ENCODE measurements at regions not wholly inside any gene's neighbourhood (a gene's known extent, or its start where the extent isn't known, plus 50 kb on each side); places are given as distances from the start of the nearest gene placed in this dataset.
"Not testable (repeated sequence)": the region's sequence is repeated elsewhere in the genome, so short reads cannot be mapped to it uniquely, and the experiment has no call there.

- H3K23ac ChIP-seq (ENCODE audit: low read length in 2 of 2); H3K9me3 ChIP-seq (ENCODE audit: control insufficient read depth, low read length); H4K8ac ChIP-seq (ENCODE audit: low read length); H3K36me3 ChIP-seq (ENCODE audit: control insufficient read depth in 1 of 2, insufficient read depth in 2 of 2, low read depth in 1 of 2, low read length in 2 of 2); H2AK5ac ChIP-seq (ENCODE audit: low read length, severe bottlenecking); H3K4me1 ChIP-seq (ENCODE audit: control insufficient read depth, insufficient read depth, low read depth, low read length); H3K9ac ChIP-seq (ENCODE audit: low read length); H2BK5ac ChIP-seq (ENCODE audit: low read depth, low read length, poor library complexity, severe bottlenecking); H3K18ac ChIP-seq (ENCODE audit: low read depth in 1 of 2, low read length in 2 of 2); H3K27ac ChIP-seq (ENCODE audit: low read length, poor library complexity, severe bottlenecking); H4K91ac ChIP-seq (ENCODE audit: low read length); H3K4me2 ChIP-seq (ENCODE audit: low read length, poor library complexity, severe bottlenecking); H3K4me3 ChIP-seq (ENCODE audit: insufficient read depth in 1 of 2, low read depth in 1 of 2, low read length in 2 of 2); DNase-seq; H2BK12ac ChIP-seq (ENCODE audit: low read length in 2 of 2); H2BK15ac ChIP-seq (ENCODE audit: low read depth, poor library complexity, severe bottlenecking); H3K79me1 ChIP-seq (replicated peaks; ENCODE audit: low read length, poor library complexity, severe bottlenecking); H3K4ac ChIP-seq (ENCODE audit: low read depth in 1 of 2, low read length in 2 of 2); H3K27me3 ChIP-seq (ENCODE audit: control insufficient read depth in 1 of 2, insufficient read depth in 1 of 2, low read length in 2 of 2); H2BK120ac ChIP-seq (ENCODE audit: low read depth, low read length); H2AFZ ChIP-seq (ENCODE audit: low read depth, low read length); H3K14ac ChIP-seq (ENCODE audit: low read length in 2 of 2): not testable (repeated sequence)
- WGBS = 100% methylated on average over 1 of the region's 3 CpGs
Measured at GRCh38 chr21:28281357-28281756, 711.3 kb downstream of the LTN1 start.

- H3K18ac ChIP-seq (ENCODE audit: low read depth in 1 of 2, low read length in 2 of 2) = no peak overlapping the region
- no peak overlapping the region for H3K27ac ChIP-seq (ENCODE audit: low read length, poor library complexity, severe bottlenecking)
- no peak overlapping the region for H2BK120ac ChIP-seq (ENCODE audit: low read depth, low read length)
- no peak overlapping the region for H2BK15ac ChIP-seq (ENCODE audit: low read depth, poor library complexity, severe bottlenecking)
- H3K9me3 ChIP-seq (ENCODE audit: control insufficient read depth, low read length) = no peaks in the 10 kb centered on the region
- no peak overlapping the region for H4K91ac ChIP-seq (ENCODE audit: low read length)
- H3K4me3 ChIP-seq (ENCODE audit: insufficient read depth in 1 of 2, low read depth in 1 of 2, low read length in 2 of 2) = no peak overlapping the region
- no peak overlapping the region for H3K4ac ChIP-seq (ENCODE audit: low read depth in 1 of 2, low read length in 2 of 2)
- no peaks in the 10 kb centered on the region for H3K36me3 ChIP-seq (ENCODE audit: control insufficient read depth in 1 of 2, insufficient read depth in 2 of 2, low read depth in 1 of 2, low read length in 2 of 2)
- no peak overlapping the region for H3K9ac ChIP-seq (ENCODE audit: low read length)
- H2BK5ac ChIP-seq (ENCODE audit: low read depth, low read length, poor library complexity, severe bottlenecking) = no peak overlapping the region
- no peak overlapping the region for H3K4me2 ChIP-seq (ENCODE audit: low read length, poor library complexity, severe bottlenecking)
- no peaks in the 10 kb centered on the region for H3K27me3 ChIP-seq (ENCODE audit: control insufficient read depth in 1 of 2, insufficient read depth in 1 of 2, low read length in 2 of 2)
- DNase-seq = no peak
- H2AFZ ChIP-seq (ENCODE audit: low read depth, low read length) = no peak overlapping the region
- H2AK5ac ChIP-seq (ENCODE audit: low read length, severe bottlenecking) = no peak overlapping the region
- H3K79me1 ChIP-seq (replicated peaks; ENCODE audit: low read length, poor library complexity, severe bottlenecking) = no peaks in the 10 kb centered on the region
- H3K4me1 ChIP-seq (ENCODE audit: control insufficient read depth, insufficient read depth, low read depth, low read length) = no peaks in the 10 kb centered on the region
- no peak overlapping the region for H3K14ac ChIP-seq (ENCODE audit: low read length in 2 of 2)
- no peak overlapping the region for H3K23ac ChIP-seq (ENCODE audit: low read length in 2 of 2)
- H2BK12ac ChIP-seq (ENCODE audit: low read length in 2 of 2) = no peak overlapping the region
- no peak overlapping the region for H4K8ac ChIP-seq (ENCODE audit: low read length)
Measured at GRCh38 chr21:28280611-28281010, 712.1 kb downstream of the LTN1 start.

DNA sequence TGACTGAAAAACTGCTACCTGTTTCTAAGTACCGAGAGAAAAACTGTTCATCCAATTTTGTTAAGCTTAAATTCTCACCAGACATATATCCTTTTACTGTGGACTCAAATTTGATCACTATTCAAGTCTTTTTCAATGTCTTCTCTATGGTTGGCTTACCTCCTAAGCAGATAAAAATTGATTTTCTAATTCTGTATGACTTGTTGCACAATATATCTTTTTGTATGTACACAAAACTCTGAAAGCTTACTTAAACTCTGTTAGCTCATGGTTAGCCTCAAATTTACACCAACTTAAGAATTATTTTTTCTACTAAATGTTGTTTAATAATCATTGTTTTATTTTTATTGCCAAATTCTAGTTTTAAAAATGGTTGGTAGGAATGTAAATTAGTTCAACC, 715.4 kb downstream of the LTN1 start:
- Histone ChIP-seq H3K79me1 (replicated peaks; ENCODE audit: low read length, poor library complexity, severe bottlenecking) (no peaks in the 10 kb centered on the region), H3K4ac (ENCODE audit: low read depth in 1 of 2, low read length in 2 of 2) (no peak overlapping the region), H3K27me3 (ENCODE audit: control insufficient read depth in 1 of 2, insufficient read depth in 1 of 2, low read length in 2 of 2) (no peaks in the 10 kb centered on the region), H2BK120ac (ENCODE audit: low read depth, low read length) (no peak overlapping the region), H3K18ac (ENCODE audit: low read depth in 1 of 2, low read length in 2 of 2) (no peak overlapping the region), H2BK5ac (ENCODE audit: low read depth, low read length, poor library complexity, severe bottlenecking) (no peak overlapping the region), H3K14ac (ENCODE audit: low read length in 2 of 2) (no peak overlapping the region), H4K8ac (ENCODE audit: low read length) (no peak overlapping the region), H3K9ac (ENCODE audit: low read length) (no peak overlapping the region), H4K91ac (ENCODE audit: low read length) (no peak overlapping the region), H3K4me3 (ENCODE audit: insufficient read depth in 1 of 2, low read depth in 1 of 2, low read length in 2 of 2) (no peak overlapping the region), H2BK12ac (ENCODE audit: low read length in 2 of 2) (no peak overlapping the region), H3K4me2 (ENCODE audit: low read length, poor library complexity, severe bottlenecking) (no peak overlapping the region), H3K4me1 (ENCODE audit: control insufficient read depth, insufficient read depth, low read depth, low read length) (no peaks in the 10 kb centered on the region), H3K36me3 (ENCODE audit: control insufficient read depth in 1 of 2, insufficient read depth in 2 of 2, low read depth in 1 of 2, low read length in 2 of 2) (no peaks in the 10 kb centered on the region), H3K27ac (ENCODE audit: low read length, poor library complexity, severe bottlenecking) (no peak overlapping the region), H2AFZ (ENCODE audit: low read depth, low read length) (no peak overlapping the region), H3K9me3 (ENCODE audit: control insufficient read depth, low read length) (no peaks in the 10 kb centered on the region), H2AK5ac (ENCODE audit: low read length, severe bottlenecking) (no peak overlapping the region), H3K23ac (ENCODE audit: low read length in 2 of 2) (no peak overlapping the region), H2BK15ac (ENCODE audit: low read depth, poor library complexity, severe bottlenecking) (no peak overlapping the region)
- 100% methylated on average over 1 of the region's 1 CpG for WGBS
- DNase-seq = no peak

- no peak overlapping the region for H2AK5ac ChIP-seq (ENCODE audit: low read length, severe bottlenecking)
- H3K27ac ChIP-seq (ENCODE audit: low read length, poor library complexity, severe bottlenecking) = no peak overlapping the region
- H3K27me3 ChIP-seq (ENCODE audit: control insufficient read depth in 1 of 2, insufficient read depth in 1 of 2, low read length in 2 of 2) = no peaks in the 10 kb centered on the region
- no peak overlapping the region for H2BK5ac ChIP-seq (ENCODE audit: low read depth, low read length, poor library complexity, severe bottlenecking)
- no peak overlapping the region for H4K8ac ChIP-seq (ENCODE audit: low read length)
- H3K9ac ChIP-seq (ENCODE audit: low read length) = no peak overlapping the region
- no peak overlapping the region for H3K4me2 ChIP-seq (ENCODE audit: low read length, poor library complexity, severe bottlenecking)
- H3K9me3 ChIP-seq (ENCODE audit: control insufficient read depth, low read length) = no peaks in the 10 kb centered on the region
- no peaks in the 10 kb centered on the region for H3K79me1 ChIP-seq (replicated peaks; ENCODE audit: low read length, poor library complexity, severe bottlenecking)
- H3K14ac ChIP-seq (ENCODE audit: low read length in 2 of 2) = no peak overlapping the region
- DNase-seq = peak; percentile 62
- H3K4ac ChIP-seq (ENCODE audit: low read depth in 1 of 2, low read length in 2 of 2) = peak overlapping the region in 1 of 2 experiments; percentile 69
- peak overlapping the region in 1 of 2 experiments; percentile 37 for H3K18ac ChIP-seq (ENCODE audit: low read depth in 1 of 2, low read length in 2 of 2)
- H4K91ac ChIP-seq (ENCODE audit: low read length) = no peak overlapping the region
- no peak overlapping the region for H2AFZ ChIP-seq (ENCODE audit: low read depth, low read length)
- H3K23ac ChIP-seq (ENCODE audit: low read length in 2 of 2) = no peak overlapping the region
- H3K4me1 ChIP-seq (ENCODE audit: control insufficient read depth, insufficient read depth, low read depth, low read length) = no peaks in the 10 kb centered on the region
- no peak overlapping the region for H3K4me3 ChIP-seq (ENCODE audit: insufficient read depth in 1 of 2, low read depth in 1 of 2, low read length in 2 of 2)
- no peaks in the 10 kb centered on the region for H3K36me3 ChIP-seq (ENCODE audit: control insufficient read depth in 1 of 2, insufficient read depth in 2 of 2, low read depth in 1 of 2, low read length in 2 of 2)
- WGBS = 100% methylated on average over 2 of the region's 3 CpGs
- peak overlapping the region; percentile 4 for H2BK120ac ChIP-seq (ENCODE audit: low read depth, low read length)
- H2BK12ac ChIP-seq (ENCODE audit: low read length in 2 of 2) = peak overlapping the region in 1 of 2 experiments; percentile 21
- H2BK15ac ChIP-seq (ENCODE audit: low read depth, poor library complexity, severe bottlenecking) = no peak overlapping the region
Measured at GRCh38 chr21:28272272-28272992, 720.2 kb downstream of the LTN1 start.
